WI38 (cell line): ENCODE measurements at regions not wholly inside any gene's neighbourhood (a gene's known extent, or its start where the extent isn't known, plus 50 kb on each side); places are given as distances from the start of the nearest gene placed in this dataset.

ENCODE experiments used
- H3K4me3 ChIP-seq: 2 replicates; pipeline ENCODE4 v1.5.1; 2011; ENCODE audit warnings: low read depth, mild to moderate bottlenecking, control low read depth, low read length
- TF ChIP-seq, protein P1 (sequence below): IDR thresholded peaks from 2 replicates; pipeline ENCODE4 v1.5.1; 2012; ENCODE audit warnings: low read depth, mild to moderate bottlenecking, control low read depth, low read length

DNA sequence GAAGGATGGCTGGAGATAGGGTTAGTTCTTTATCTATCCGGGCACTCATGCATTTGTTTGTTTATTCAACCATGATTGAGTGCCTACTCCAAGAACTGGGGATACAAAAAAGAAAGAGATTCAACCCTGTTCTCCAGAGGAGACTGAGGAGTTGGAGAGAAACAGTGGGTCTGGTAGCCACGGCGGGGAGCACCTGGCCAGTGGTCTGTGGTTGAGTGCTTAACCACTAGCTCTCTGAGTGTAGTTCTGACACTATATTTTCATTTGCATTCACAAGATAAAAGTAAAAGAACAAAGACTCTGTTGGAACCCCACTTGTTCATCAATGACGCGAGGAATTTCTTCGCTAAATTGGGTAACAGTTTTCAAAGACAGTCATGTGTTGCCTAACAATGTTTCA lies 295.5 kb upstream of the MSX2 start:
- H3K4me3 ChIP-seq, result no peak overlapping the region
- TF ChIP-seq, protein P1, sequence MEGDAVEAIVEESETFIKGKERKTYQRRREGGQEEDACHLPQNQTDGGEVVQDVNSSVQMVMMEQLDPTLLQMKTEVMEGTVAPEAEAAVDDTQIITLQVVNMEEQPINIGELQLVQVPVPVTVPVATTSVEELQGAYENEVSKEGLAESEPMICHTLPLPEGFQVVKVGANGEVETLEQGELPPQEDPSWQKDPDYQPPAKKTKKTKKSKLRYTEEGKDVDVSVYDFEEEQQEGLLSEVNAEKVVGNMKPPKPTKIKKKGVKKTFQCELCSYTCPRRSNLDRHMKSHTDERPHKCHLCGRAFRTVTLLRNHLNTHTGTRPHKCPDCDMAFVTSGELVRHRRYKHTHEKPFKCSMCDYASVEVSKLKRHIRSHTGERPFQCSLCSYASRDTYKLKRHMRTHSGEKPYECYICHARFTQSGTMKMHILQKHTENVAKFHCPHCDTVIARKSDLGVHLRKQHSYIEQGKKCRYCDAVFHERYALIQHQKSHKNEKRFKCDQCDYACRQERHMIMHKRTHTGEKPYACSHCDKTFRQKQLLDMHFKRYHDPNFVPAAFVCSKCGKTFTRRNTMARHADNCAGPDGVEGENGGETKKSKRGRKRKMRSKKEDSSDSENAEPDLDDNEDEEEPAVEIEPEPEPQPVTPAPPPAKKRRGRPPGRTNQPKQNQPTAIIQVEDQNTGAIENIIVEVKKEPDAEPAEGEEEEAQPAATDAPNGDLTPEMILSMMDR, result no peak

DNA sequence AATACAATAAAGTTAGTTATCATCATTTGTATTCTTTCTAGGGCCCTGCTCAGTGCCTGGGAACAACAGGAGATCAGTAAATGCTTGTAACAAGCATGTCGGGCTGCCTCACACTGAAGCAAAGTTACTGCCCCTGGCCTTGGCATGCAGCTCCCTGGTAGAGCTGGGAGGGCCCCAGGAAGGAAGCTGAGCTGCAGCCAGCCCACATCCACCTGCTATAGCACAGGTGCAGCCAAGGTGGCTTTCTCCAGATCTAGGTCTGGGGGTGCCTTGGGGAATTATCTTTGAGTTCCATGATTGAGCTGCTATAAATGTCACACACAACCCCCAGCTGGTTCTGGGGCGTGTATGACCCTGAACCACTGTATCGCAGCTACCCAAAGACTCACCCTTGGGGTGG lies 293.4 kb upstream of the MSX2 start:
- no peak overlapping the region for H3K4me3 ChIP-seq
- TF ChIP-seq, protein P1, result no peak

DNA sequence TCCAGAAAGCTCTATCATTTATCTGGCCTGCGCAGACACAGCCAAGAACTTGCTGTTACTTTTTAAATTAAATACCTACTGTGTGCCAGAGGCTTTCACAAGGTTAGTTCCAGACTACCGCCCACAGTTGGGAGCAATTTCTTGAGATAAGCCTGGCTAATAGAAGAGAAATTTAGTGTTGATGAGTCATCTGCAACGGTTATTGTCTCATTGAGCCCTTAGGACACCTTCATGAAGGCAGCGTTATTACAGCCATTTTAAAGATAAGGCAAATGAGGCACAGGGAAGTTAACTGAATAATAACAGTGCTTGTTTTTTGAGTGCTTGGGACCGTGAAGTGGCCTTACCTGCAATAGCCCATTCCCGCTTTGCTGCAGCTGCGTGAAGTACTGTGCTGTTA lies 292.9 kb upstream of the MSX2 start:
- no peak overlapping the region for H3K4me3 ChIP-seq
- TF ChIP-seq, protein P1, result no peak

DNA sequence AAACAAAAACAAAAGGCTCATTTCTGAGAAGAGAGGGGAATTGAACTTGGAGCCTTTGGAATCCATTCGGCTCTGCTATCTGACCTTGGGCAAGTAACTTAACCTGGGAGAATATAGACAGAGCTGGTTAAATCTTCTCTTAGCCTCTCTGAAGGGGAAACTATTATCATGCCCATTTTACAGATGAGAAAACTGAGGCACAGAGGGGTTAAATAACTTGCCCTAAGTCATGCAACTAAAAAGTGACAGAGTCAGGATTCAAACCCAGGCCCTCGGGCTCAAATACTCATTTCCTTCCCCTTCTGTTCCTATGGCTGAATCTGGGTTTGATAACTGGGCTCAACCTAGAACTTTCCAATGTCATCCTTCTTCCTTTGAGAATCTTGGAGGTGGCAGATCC lies 291.3 kb upstream of the MSX2 start:
- TF ChIP-seq, protein P1, result no peak
- H3K4me3 ChIP-seq, result no peak overlapping the region

DNA sequence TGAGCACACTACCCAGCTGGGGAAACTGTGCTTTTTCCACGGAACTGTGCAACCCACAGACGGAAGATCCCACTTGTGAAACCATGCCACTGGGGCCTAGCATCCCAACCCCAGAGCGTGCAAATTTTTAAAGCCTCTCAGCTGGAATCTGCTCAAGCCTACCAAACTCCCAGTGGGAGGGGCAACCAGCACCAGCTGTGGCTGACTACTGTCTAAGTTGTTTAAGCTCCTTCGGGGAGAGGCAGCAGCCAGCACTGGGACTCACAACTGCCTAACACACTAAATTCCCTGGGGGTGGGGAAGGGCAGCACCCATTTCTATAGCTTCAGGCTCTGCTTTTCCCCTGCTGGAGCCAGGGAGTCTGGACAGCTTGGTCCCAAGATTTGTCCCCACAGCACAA lies 287.6 kb upstream of the MSX2 start:
- TF ChIP-seq, protein P1, result no peak
- H3K4me3 ChIP-seq, result no peak overlapping the region

DNA sequence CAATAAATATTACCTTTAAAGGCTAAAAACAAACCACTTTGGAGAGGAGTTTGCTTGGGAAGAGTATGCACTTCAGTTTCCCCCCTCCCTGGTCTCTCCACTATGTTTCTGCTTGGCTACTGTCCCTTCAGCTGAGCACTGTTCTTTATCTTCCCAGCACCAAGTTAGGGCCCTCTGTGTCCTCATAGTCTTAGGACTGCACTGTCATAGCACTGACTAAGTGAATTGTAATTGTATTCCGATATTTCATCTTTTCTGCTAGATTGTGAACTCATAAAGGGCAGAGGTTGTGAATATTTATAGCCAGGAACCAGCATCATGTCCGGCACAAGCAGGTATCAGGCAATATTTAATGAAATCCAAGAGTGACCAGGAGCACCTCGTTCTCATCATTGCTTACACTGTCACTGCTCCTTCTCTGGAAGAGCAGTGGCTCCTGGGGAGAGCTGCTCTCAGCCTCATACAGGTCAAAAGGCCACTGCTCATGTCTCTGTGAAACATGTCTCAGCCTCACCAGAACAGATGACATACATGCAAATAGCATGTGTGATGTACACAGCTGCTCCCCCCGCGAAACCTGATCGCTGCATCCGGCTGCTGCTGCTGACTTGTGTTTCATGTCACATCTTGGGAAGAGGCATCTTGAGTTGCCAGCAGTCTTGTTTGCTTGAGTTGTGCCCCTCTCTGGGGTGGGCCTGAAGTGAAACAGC lies 279.7 kb upstream of the MSX2 start:
- TF ChIP-seq, protein P1, result no peak
- no peak overlapping the region for H3K4me3 ChIP-seq

DNA sequence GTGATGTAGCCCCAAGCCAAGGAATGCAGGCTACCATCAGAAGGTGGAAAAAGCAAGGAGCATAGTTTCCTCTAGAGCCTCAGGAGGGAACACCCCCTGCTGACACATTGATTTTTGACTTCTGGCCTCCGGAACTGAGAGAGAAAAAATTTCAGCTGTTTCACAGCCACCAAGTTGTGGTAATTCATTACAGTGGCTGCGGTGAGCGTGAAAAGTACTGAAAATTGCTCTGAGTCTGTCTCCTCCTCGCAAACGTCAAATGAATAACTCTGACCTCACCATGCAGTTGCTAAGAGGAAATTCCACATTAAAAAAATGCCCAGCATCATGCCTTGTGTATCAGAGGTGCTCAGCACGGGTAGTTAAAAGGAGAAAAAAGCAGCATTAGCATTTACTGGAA lies 277.9 kb upstream of the MSX2 start:
- H3K4me3 ChIP-seq, result no peak overlapping the region
- TF ChIP-seq, protein P1, result no peak
